Endothelial cell of umbilical vein (primary cell): ENCODE measurements at regions not wholly inside any gene's neighbourhood (a gene's known extent, or its start where the extent isn't known, plus 50 kb on each side); places are given as distances from the start of the nearest gene placed in this dataset.
"Not testable (repeated sequence)": the region's sequence is repeated elsewhere in the genome, so short reads cannot be mapped to it uniquely, and the experiment has no call there.

Experiments used
- EZH2 ChIP-seq: IDR thresholded peaks from 2 replicates; pipeline ENCODE4 v1.6.1; 2012; ENCODE audit warnings: borderline replicate concordance, low read depth, mild to moderate bottlenecking, moderate library complexity, low read length, inconsistent platforms; ENCODE audit not compliant: severe bottlenecking
- MYC ChIP-seq: IDR thresholded peaks from one replicate; pipeline ENCODE4 v1.6.1; 2011; ENCODE audit warnings: mild to moderate bottlenecking, low read depth, low read length
- POLR2A ChIP-seq: IDR thresholded peaks from 2 replicates; pipeline ENCODE4 v1.6.1; 2012; ENCODE audit warnings: low read depth, mild to moderate bottlenecking, control low read depth, low read length

GRCh38 chr3:74131546-74132328 is 482.7 kb downstream of the CNTN3 start:
- TF ChIP-seq POLR2A, EZH2, MYC: not testable (repeated sequence)
